LNCaP clone FGC (cell line): ENCODE measurements at regions not wholly inside any gene's neighbourhood (a gene's known extent, or its start where the extent isn't known, plus 50 kb on each side); places are given as distances from the start of the nearest gene placed in this dataset.

ENCODE experiments used
- DNase-seq: peaks from one replicate; pipeline ENCODE4 v3.0.0-alpha.2; 2011; ENCODE audit warnings: low read depth
- H3K4me3 ChIP-seq: 2 replicates; pipeline ENCODE4 v1.5.1; 2011; ENCODE audit warnings: mild to moderate bottlenecking, low read depth, low read length, control low read depth
- TF ChIP-seq, protein P1 (sequence below): IDR thresholded peaks from 2 replicates; pipeline ENCODE4 v1.5.1; 2012; ENCODE audit warnings: mild to moderate bottlenecking; ENCODE audit not compliant: control insufficient read depth, insufficient read depth; ENCODE audit errors: extremely low read depth

DNA sequence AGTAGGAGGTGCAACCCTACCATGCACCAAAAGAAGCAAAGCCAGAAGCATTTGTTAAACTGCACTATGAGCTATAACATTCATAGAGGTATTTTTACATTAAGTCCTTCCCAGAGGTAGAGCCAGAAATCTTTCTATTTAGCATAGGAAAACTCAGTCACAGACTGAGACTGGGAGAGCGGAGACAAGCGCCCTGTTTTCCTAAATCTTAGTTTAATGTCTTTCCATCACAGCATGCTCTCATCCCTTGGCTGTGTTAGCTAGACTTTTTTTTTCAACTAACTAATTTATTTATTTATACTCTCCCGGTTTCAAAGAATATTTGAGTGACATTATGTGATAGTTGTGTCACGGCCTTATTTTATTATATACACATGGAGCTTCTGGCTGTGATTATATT lies 304.1 kb downstream of the LMX1A start:
- no peak for DNase-seq
- no peak overlapping the region for H3K4me3 ChIP-seq
- TF ChIP-seq, protein P1, sequence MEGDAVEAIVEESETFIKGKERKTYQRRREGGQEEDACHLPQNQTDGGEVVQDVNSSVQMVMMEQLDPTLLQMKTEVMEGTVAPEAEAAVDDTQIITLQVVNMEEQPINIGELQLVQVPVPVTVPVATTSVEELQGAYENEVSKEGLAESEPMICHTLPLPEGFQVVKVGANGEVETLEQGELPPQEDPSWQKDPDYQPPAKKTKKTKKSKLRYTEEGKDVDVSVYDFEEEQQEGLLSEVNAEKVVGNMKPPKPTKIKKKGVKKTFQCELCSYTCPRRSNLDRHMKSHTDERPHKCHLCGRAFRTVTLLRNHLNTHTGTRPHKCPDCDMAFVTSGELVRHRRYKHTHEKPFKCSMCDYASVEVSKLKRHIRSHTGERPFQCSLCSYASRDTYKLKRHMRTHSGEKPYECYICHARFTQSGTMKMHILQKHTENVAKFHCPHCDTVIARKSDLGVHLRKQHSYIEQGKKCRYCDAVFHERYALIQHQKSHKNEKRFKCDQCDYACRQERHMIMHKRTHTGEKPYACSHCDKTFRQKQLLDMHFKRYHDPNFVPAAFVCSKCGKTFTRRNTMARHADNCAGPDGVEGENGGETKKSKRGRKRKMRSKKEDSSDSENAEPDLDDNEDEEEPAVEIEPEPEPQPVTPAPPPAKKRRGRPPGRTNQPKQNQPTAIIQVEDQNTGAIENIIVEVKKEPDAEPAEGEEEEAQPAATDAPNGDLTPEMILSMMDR = no peak

DNA sequence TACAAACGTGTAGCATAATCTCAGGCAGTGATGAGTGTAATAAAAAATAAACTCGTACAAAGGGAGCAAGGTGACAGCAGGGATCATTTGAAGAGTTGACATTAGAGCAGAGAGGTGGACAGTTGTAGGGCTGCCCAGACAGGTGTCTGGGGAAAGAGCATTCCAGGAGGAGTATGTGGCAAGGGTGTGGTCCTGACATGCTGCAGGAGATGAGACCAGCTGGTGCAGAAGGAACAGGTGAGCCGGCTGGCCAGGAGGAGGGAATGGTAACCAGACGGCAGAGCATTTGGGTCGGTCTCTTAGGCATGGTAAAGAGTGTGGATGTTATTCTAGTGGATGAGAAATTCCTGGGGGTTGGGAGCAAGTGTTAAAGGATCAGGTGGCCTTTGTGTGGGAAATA lies 306.3 kb downstream of the LMX1A start:
- no peak for DNase-seq
- TF ChIP-seq, protein P1 = no peak
- H3K4me3 ChIP-seq = no peak overlapping the region

DNA sequence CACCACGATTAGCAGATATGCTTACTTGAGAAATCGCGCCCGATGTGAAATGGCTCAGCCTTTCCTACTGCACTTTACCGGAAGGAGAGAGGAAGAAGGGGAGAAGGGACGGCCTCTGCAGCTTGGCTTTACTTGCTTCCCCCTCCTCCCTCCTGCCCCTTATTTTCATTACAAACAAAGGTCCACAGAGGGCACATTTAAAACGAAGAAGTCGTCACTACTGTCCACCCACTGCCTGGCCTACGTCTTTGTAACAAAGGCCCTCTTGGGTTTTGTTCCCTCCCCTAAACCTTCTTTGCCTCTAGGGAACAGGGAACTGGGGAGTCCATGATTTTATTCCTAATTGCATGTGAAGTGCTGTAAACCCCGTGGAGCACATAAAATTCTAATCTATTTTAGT lies 308.5 kb downstream of the LMX1A start:
- no peak overlapping the region for H3K4me3 ChIP-seq
- no peak for DNase-seq
- TF ChIP-seq, protein P1 = no peak

DNA sequence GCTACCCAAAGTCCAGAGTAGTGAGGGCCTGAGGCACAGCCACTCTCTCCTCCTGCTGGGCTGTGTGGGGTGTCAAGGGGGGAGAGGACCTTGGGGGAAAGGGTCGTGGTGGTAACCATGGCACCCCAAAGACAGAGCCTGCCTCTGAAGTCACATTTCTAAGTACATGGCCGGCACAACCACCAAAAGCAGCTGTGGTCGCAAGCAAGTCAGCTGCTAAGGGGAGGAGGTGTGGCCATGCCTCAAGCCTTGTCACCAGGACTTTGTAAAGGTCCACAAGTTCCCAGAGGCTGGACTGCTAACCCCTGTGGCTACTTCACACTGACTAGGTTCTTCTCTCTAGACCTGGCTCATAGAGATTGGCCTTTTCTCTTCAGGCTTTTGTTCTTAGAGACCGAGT lies 310.6 kb downstream of the LMX1A start:
- no peak overlapping the region for H3K4me3 ChIP-seq
- DNase-seq = no peak
- TF ChIP-seq, protein P1 = no peak

DNA sequence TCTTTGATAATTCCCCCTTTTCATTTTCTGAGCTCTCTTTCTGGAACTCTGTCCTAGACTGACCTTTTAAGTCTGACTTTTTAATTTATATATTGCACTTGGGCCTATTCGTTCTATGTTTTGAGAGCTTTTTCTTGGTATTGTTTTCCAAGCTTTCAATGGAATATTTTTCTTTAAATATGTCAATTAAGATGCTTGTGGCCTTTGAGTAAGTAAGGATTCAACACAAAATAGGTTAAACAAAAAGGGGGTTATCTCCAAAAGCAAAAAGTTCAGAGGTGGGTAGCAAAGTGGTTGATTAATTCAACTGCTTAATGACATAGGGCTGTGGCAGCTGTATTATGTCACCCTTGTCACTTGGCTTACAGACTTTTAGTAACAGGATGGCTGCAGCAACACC lies 315.9 kb downstream of the LMX1A start:
- no peak overlapping the region for H3K4me3 ChIP-seq
- no peak for DNase-seq
- TF ChIP-seq, protein P1 = no peak

DNA sequence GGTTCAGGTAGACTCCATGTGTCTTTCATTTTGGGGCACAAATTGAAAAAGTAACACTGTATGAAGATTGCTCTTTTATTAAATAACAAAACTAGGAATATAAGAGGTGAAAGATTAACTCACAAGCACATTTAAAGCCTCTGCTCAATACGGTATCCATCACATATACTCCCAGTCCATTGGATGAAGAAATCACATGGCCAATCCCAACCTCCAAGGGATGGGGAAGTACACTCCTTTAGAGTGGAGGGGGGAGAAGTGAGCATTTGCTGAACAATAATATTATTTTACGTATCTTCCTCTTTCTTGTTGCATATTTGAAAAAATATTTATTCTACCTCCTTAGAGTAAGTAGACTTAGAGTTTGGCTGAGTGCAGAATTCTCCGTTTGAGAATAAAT lies 316.5 kb downstream of the LMX1A start:
- no peak overlapping the region for H3K4me3 ChIP-seq
- DNase-seq = no peak
- TF ChIP-seq, protein P1 = no peak

DNA sequence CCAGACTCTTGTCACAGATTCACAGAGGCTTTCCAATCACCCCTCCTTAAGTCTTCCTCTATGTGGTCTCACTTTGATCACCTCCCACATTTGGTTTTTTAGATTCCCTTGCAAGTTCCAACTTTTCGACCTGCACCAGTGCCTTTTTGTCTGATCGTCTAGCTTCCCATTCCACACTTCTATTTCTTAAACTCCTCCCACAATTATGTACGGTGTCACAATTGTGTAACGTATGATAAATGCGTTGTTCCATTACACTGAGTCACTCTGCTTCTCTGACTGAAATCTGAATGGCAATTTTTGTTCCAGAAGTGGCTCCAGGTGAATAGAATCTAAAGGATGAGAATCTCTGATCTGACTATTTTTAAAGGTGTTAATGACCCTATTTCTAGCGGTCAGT lies 320.1 kb downstream of the LMX1A start:
- TF ChIP-seq, protein P1 = no peak
- DNase-seq = no peak

More for the DNA sequence above, 320.1 kb downstream of the LMX1A start:
- no peak overlapping the region for H3K4me3 ChIP-seq
